RWPE1 (cell line): ENCODE measurements at regions not wholly inside any gene's neighbourhood (a gene's known extent, or its start where the extent isn't known, plus 50 kb on each side); places are given as distances from the start of the nearest gene placed in this dataset.

Experiments
- CTCF ChIA-PET: fragments of 350-600 bp; sonication (Branson Sonifier 250); formaldehyde crosslinking; extraction: SDS; loops from one replicate; lab custom pipeline; 2021; lab: Yijun Ruan, JAX
- POLR2A ChIA-PET: fragments of 400-600 bp; formaldehyde crosslinking; extraction: SDS; loops from one replicate; lab custom pipeline; 2020; ENCODE audit warnings: antibody characterized with exemption; ENCODE audit not compliant: low non-redundant PET; lab: Yijun Ruan, JAX
- DNase-seq: peaks from one replicate; pipeline ENCODE4 v3.0.0; 2012; ENCODE audit warnings: low spot score
- H3K27ac ChIP-seq: fragments of 450-650 bp; 2 replicates; pipeline ENCODE4 v1.5.1; 2017
- CTCF ChIP-seq: fragments of 450-650 bp; conservative IDR thresholded peaks from 2 replicates; pipeline ENCODE4 v1.5.1; 2017; ENCODE audit warnings: low read depth, mild to moderate bottlenecking

- ChIA-PET CTCF (no interaction called here), POLR2A (no interaction called here)
- no peak overlapping the region for H3K27ac ChIP-seq
- no peak for TF ChIP-seq CTCF
- DNase-seq = no peak
Observed at GRCh38 chr3:192077795-192078497, 617.0 kb downstream of the PYDC2 start.

- H3K27ac ChIP-seq = no peak overlapping the region
- ChIA-PET POLR2A (no interaction called here), CTCF (no interaction called here)
- DNase-seq = no peak
- TF ChIP-seq CTCF = no peak
Observed at GRCh38 chr3:192079098-192079497, 618.1 kb downstream of the PYDC2 start.

GRCh38 chr3:192080336-192080735 is 619.4 kb downstream of the PYDC2 start:
- CTCF ChIA-PET = no interaction called here
- H3K27ac ChIP-seq = no peak overlapping the region
- DNase-seq = no peak
- POLR2A ChIA-PET = no interaction called here
- no peak for TF ChIP-seq CTCF

GRCh38 chr3:192082730-192083660 is 622.0 kb downstream of the PYDC2 start:
- ChIA-PET CTCF (interaction anchor here (0.6 kb wide), 1 partner anchor 16 kb away, joined by 10 read pairs; no protein-coding TSS in a partner anchor), POLR2A (no interaction called here)
- no peak overlapping the region for H3K27ac ChIP-seq
- no peak for DNase-seq
- TF ChIP-seq CTCF = no peak
